GM23248 (cell line): ENCODE measurements at regions not wholly inside any gene's neighbourhood (a gene's known extent, or its start where the extent isn't known, plus 50 kb on each side); places are given as distances from the start of the nearest gene placed in this dataset.

Source experiments
- DNase-seq: peaks from one replicate; pipeline ENCODE4 v3.0.0-alpha.2; 2015
- H2AFZ ChIP-seq: fragments of 200-600 bp; sonication (generic); 2 replicates; pipeline ENCODE4 v1.6.1; 2016; ENCODE audit warnings: antibody characterized with exemption
- H3F3A ChIP-seq: fragments of 200-600 bp; sonication (generic); 2 replicates; pipeline ENCODE4 v1.6.1; 2016; ENCODE audit warnings: mild to moderate bottlenecking, antibody characterized with exemption, mixed run types; ENCODE audit not compliant: insufficient read depth
- H3K27ac ChIP-seq: fragments of 200-600 bp; sonication (generic); 2 replicates; pipeline ENCODE4 v1.5.1; 2016; ENCODE audit warnings: mild to moderate bottlenecking
- H3K27me3 ChIP-seq: fragments of 200-600 bp; sonication (generic); replicated peaks from 2 replicates; pipeline ENCODE4 v1.6.1; 2016; ENCODE audit warnings: mild to moderate bottlenecking; ENCODE audit not compliant: insufficient read depth
- H3K36me3 ChIP-seq: fragments of 200-600 bp; sonication (generic); 2 replicates; pipeline ENCODE4 v1.6.1; 2016; ENCODE audit warnings: low read depth, mild to moderate bottlenecking
- H3K4me1 ChIP-seq: fragments of 200-600 bp; sonication (generic); 2 replicates; pipeline ENCODE4 v1.6.1; 2016; ENCODE audit warnings: mild to moderate bottlenecking; ENCODE audit not compliant: insufficient read depth
- H3K4me2 ChIP-seq: fragments of 200-600 bp; sonication (generic); one replicate; pipeline ENCODE4 v1.6.1; 2016; ENCODE audit warnings: mild to moderate bottlenecking; ENCODE audit not compliant: unreplicated experiment
- H3K4me3 ChIP-seq: fragments of 200-600 bp; sonication (generic); 2 replicates; pipeline ENCODE4 v1.5.1; 2016; ENCODE audit warnings: mild to moderate bottlenecking
- H3K79me2 ChIP-seq: fragments of 200-600 bp; sonication (generic); 2 replicates; pipeline ENCODE4 v1.6.1; 2016; ENCODE audit warnings: mild to moderate bottlenecking; ENCODE audit not compliant: insufficient read depth
- H3K9ac ChIP-seq: fragments of 200-600 bp; sonication (generic); 2 replicates; pipeline ENCODE4 v1.6.1; 2016; ENCODE audit warnings: mild to moderate bottlenecking
- H3K9me2 ChIP-seq: fragments of 200-600 bp; sonication (generic); 2 replicates; pipeline ENCODE4 v1.6.1; 2016; ENCODE audit warnings: mixed run types, mild to moderate bottlenecking, moderate library complexity; ENCODE audit not compliant: insufficient read depth
- H3K9me3 ChIP-seq: fragments of 200-600 bp; sonication (generic); one replicate; pipeline ENCODE4 v1.6.1; 2017; ENCODE audit warnings: low read depth
- H4K20me1 ChIP-seq: fragments of 200-600 bp; sonication (generic); 2 replicates; pipeline ENCODE4 v1.6.0; 2016; ENCODE audit not compliant: insufficient read depth
- EZH2 ChIP-seq: fragments of 200-600 bp; sonication (generic); IDR thresholded peaks from 2 replicates; pipeline ENCODE4 v1.6.1; 2018; ENCODE audit warnings: antibody characterized with exemption, mild to moderate bottlenecking; ENCODE audit not compliant: insufficient read depth, poor library complexity, severe bottlenecking
- EZH2phosphoT487 ChIP-seq: fragments of 200-600 bp; sonication (generic); IDR thresholded peaks from 2 replicates; pipeline ENCODE4 v1.6.1; 2018; ENCODE audit warnings: antibody characterized with exemption, moderate library complexity, mild to moderate bottlenecking, low read depth; ENCODE audit not compliant: insufficient read depth
- WGBS, 2 experiments: methylation state at CpG; one replicate each; pipeline ENCODE4 v1.1.6; 2015 to 2017; ENCODE audit warnings: low lambda C conversion rate in 2 of 2, low coverage in 1 of 2; ENCODE audit errors: missing lambda C conversion rate in 2 of 2; 5-methylcytosine and 5-hydroxymethylcytosine counted together
- in situ Hi-C: fragments of 300-500 bp; cut with MboI; formaldehyde crosslinking; loops from 2 replicates; pipeline ENCODE4 v1.15.0; 2020

DNA sequence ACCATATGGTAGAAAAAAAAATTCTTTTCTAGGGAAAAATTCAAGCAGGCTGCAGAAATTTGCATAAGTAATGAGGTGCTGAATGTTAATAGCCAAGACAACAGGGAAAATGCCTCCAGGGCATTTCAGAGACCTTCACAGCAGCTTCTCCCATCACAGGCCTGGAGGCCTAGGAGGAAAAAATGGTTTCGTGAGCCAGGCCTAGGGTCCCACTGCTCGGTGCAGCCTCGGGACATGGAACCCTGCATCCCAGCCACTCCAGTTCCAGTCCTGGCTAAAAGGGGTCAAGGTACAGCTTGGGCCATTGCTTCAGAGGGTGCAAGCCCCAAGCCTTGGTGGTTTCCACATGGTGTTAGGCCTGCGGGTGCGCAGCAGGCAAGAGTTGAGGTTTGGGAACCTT lies 436.0 kb upstream of the SMC2 start:
- H3K9ac ChIP-seq, result no peak overlapping the region
- H3K4me1 ChIP-seq, result no peaks in the 10 kb centered on the region
- no peaks in the 10 kb centered on the region for H3K27me3 ChIP-seq

GRCh38 chr9:103660830-103661229 lies 433.3 kb upstream of the SMC2 start:
- H3F3A ChIP-seq, result no peaks in the 10 kb centered on the region
- no peaks in the 10 kb centered on the region for H3K36me3 ChIP-seq
- no peaks in the 10 kb centered on the region for H3K79me2 ChIP-seq
- H3K9me3 ChIP-seq, result peaks cover 3% of the 10 kb centered on the region
- in situ Hi-C loops, result no loop called here
- H3K9ac ChIP-seq, result no peak overlapping the region
- H3K4me1 ChIP-seq, result no peaks in the 10 kb centered on the region
- no peaks in the 10 kb centered on the region for H3K27me3 ChIP-seq
- H3K27ac ChIP-seq, result no peak overlapping the region
- no peak overlapping the region for H2AFZ ChIP-seq
- no peak overlapping the region for H3K4me2 ChIP-seq
- TF ChIP-seq EZH2phosphoT487 (no peak), EZH2 (no peak)
- H3K9me2 ChIP-seq, result no peaks in the 10 kb centered on the region
- no peak overlapping the region for H3K4me3 ChIP-seq
- WGBS, 2 experiments, result 31 to 33% methylated on average over 6 of the region's 6 CpGs
- no peaks in the 10 kb centered on the region for H4K20me1 ChIP-seq
- DNase-seq, result no peak

More for the DNA sequence above, 436.0 kb upstream of the SMC2 start:
- Histone ChIP-seq H3K4me3 (no peak overlapping the region), H2AFZ (no peak overlapping the region), H3F3A (no peaks in the 10 kb centered on the region), H3K27ac (no peak overlapping the region), H3K4me2 (no peak overlapping the region), H3K36me3 (no peaks in the 10 kb centered on the region), H3K9me2 (no peaks in the 10 kb centered on the region), H3K9me3 (no peaks in the 10 kb centered on the region), H3K79me2 (no peaks in the 10 kb centered on the region), H4K20me1 (no peaks in the 10 kb centered on the region)
- DNase-seq, result no peak
- TF ChIP-seq EZH2 (no peak), EZH2phosphoT487 (no peak)
- in situ Hi-C loops, result no loop called here
- 19 to 27% methylated on average over 5 of the region's 5 CpGs for WGBS, 2 experiments

- Histone ChIP-seq H2AFZ (no peak overlapping the region), H3K9me3 (peaks cover 3% of the 10 kb centered on the region), H4K20me1 (no peaks in the 10 kb centered on the region), H3F3A (no peaks in the 10 kb centered on the region), H3K4me2 (no peak overlapping the region), H3K27me3 (no peaks in the 10 kb centered on the region), H3K27ac (no peak overlapping the region), H3K4me3 (no peak overlapping the region), H3K4me1 (no peaks in the 10 kb centered on the region), H3K36me3 (no peaks in the 10 kb centered on the region), H3K9ac (no peak overlapping the region), H3K79me2 (no peaks in the 10 kb centered on the region), H3K9me2 (no peaks in the 10 kb centered on the region)
- in situ Hi-C loops, result no loop called here
- WGBS, 2 experiments, result 5 to 14% methylated on average over 2 of the region's 2 CpGs
- TF ChIP-seq EZH2phosphoT487 (no peak), EZH2 (no peak)
- DNase-seq, result no peak
Observed at GRCh38 chr9:103661663-103662062, 432.4 kb upstream of the SMC2 start.

GRCh38 chr9:103669296-103669695 lies 424.8 kb upstream of the SMC2 start:
- Histone ChIP-seq H3K36me3 (no peaks in the 10 kb centered on the region), H3F3A (no peaks in the 10 kb centered on the region), H2AFZ (no peak overlapping the region), H3K9me3 (peaks cover 3% of the 10 kb centered on the region), H3K27ac (no peak overlapping the region), H3K79me2 (no peaks in the 10 kb centered on the region), H4K20me1 (no peaks in the 10 kb centered on the region), H3K27me3 (no peaks in the 10 kb centered on the region), H3K4me3 (no peak overlapping the region), H3K9me2 (no peaks in the 10 kb centered on the region), H3K4me1 (no peaks in the 10 kb centered on the region), H3K4me2 (no peak overlapping the region), H3K9ac (no peak overlapping the region)
- in situ Hi-C loops, result no loop called here
- 54 to 62% methylated on average over 1 of the region's 1 CpG for WGBS, 2 experiments
- TF ChIP-seq EZH2 (no peak), EZH2phosphoT487 (no peak)
- no peak for DNase-seq

- DNase-seq, result no peak
- Histone ChIP-seq H3K79me2 (no peaks in the 10 kb centered on the region), H3K9me2 (no peaks in the 10 kb centered on the region), H3K27me3 (no peaks in the 10 kb centered on the region), H2AFZ (no peak overlapping the region), H3K27ac (no peak overlapping the region), H3K4me2 (no peak overlapping the region), H3K4me1 (no peaks in the 10 kb centered on the region), H4K20me1 (no peaks in the 10 kb centered on the region), H3K9ac (no peak overlapping the region), H3K36me3 (no peaks in the 10 kb centered on the region), H3K4me3 (no peak overlapping the region), H3K9me3 (no peaks in the 10 kb centered on the region), H3F3A (no peaks in the 10 kb centered on the region)
- TF ChIP-seq EZH2, result no peak
- no peak for TF ChIP-seq EZH2phosphoT487
- in situ Hi-C loops, result no loop called here
Observed at GRCh38 chr9:103674271-103674670, 419.8 kb upstream of the SMC2 start.
